ENCODE measurements at regions not wholly inside any gene's neighbourhood (a gene's known extent, or its start where the extent isn't known, plus 50 kb on each side); places are given as distances from the start of the nearest gene placed in this dataset.

DNA sequence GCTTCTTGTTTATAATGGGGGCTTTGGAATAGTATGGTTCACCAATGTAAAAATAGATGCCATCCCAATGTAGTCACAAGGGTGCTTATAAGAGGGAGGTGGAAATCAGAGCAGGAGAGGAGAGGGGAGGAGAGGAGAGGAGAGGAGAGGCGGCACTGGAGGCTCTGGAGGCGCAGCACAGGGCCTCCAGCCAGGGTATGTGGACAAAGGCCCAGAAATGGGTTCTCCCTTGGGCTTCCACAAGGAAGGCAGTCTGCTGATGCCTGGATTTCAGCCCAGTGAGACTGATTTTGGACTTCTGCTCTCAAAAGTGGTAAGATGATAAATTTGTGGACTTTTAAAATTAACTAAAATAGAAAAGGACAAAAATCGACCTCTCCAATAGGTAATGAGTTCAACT is 116.8 kb downstream of the RNASET2 start:
- TF ChIP-seq, protein P1, sequence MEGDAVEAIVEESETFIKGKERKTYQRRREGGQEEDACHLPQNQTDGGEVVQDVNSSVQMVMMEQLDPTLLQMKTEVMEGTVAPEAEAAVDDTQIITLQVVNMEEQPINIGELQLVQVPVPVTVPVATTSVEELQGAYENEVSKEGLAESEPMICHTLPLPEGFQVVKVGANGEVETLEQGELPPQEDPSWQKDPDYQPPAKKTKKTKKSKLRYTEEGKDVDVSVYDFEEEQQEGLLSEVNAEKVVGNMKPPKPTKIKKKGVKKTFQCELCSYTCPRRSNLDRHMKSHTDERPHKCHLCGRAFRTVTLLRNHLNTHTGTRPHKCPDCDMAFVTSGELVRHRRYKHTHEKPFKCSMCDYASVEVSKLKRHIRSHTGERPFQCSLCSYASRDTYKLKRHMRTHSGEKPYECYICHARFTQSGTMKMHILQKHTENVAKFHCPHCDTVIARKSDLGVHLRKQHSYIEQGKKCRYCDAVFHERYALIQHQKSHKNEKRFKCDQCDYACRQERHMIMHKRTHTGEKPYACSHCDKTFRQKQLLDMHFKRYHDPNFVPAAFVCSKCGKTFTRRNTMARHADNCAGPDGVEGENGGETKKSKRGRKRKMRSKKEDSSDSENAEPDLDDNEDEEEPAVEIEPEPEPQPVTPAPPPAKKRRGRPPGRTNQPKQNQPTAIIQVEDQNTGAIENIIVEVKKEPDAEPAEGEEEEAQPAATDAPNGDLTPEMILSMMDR (IDR thresholded peaks at IDR 0.05) = no peak
- TF ChIP-seq EZH2 (IDR thresholded peaks at IDR 0.05) = no peak
- TF ChIP-seq EZH2phosphoT487 (IDR thresholded peaks at IDR 0.05) = no peak

Data from neural progenitor cell (in vitro differentiated cells).